Smooth muscle cell (in vitro differentiated cells): ENCODE measurements at regions not wholly inside any gene's neighbourhood (a gene's known extent, or its start where the extent isn't known, plus 50 kb on each side); places are given as distances from the start of the nearest gene placed in this dataset.

Experiments
- DNase-seq: peaks from one replicate; lab custom pipeline; 2025; ENCODE audit not compliant: unreplicated experiment; lab: John Stamatoyannopoulos, UW
- H2AFZ ChIP-seq: fragments of 200-600 bp; sonication (generic); 2 replicates; pipeline ENCODE4 v1.6.0; 2016; ENCODE audit warnings: antibody characterized with exemption, low read depth, mild to moderate bottlenecking
- H3F3A ChIP-seq: fragments of 200-600 bp; sonication (generic); 2 replicates; pipeline ENCODE4 v1.6.0; 2017; ENCODE audit warnings: antibody characterized with exemption, low read depth
- H3K27ac ChIP-seq: fragments of 200-600 bp; sonication (generic); 2 replicates; pipeline ENCODE4 v1.5.1; 2016; ENCODE audit warnings: low read depth, mild to moderate bottlenecking
- H3K27me3 ChIP-seq: fragments of 200-600 bp; sonication (generic); 2 replicates; pipeline ENCODE4 v1.6.1; 2016; ENCODE audit warnings: low read depth, mild to moderate bottlenecking
- H3K36me3 ChIP-seq: fragments of 200-600 bp; sonication (generic); 2 replicates; pipeline ENCODE4 v1.5.1; 2016; ENCODE audit warnings: low read depth
- H3K4me1 ChIP-seq: fragments of 200-600 bp; sonication (generic); 2 replicates; pipeline ENCODE4 v1.5.1; 2016; ENCODE audit warnings: low read depth
- H3K4me2 ChIP-seq: fragments of 200-600 bp; sonication (generic); 2 replicates; pipeline ENCODE4 v1.6.0; 2016; ENCODE audit warnings: mild to moderate bottlenecking
- H3K4me3 ChIP-seq: fragments of 200-600 bp; sonication (generic); 2 replicates; pipeline ENCODE4 v1.5.1; 2016; ENCODE audit warnings: mild to moderate bottlenecking
- H3K79me2 ChIP-seq: fragments of 200-600 bp; sonication (generic); 2 replicates; pipeline ENCODE4 v1.6.0; 2016; ENCODE audit warnings: low read depth, mild to moderate bottlenecking
- H3K9ac ChIP-seq: fragments of 200-600 bp; sonication (generic); 2 replicates; pipeline ENCODE4 v1.6.0; 2016; ENCODE audit warnings: low read depth
- H3K9me3 ChIP-seq: fragments of 200-600 bp; sonication (generic); replicated peaks from 2 replicates; pipeline ENCODE4 v1.5.1; 2016; ENCODE audit warnings: low read depth
- H4K20me1 ChIP-seq: fragments of 200-600 bp; sonication (generic); 2 replicates; pipeline ENCODE4 v1.6.0; 2016; ENCODE audit warnings: low read depth
- WGBS: methylation state at CpG from one replicate; pipeline ENCODE4 v1.1.7; 2016; ENCODE audit warnings: low lambda C conversion rate; 5-methylcytosine and 5-hydroxymethylcytosine counted together
- TF ChIP-seq, protein P1 (sequence below): fragments of 200-600 bp; sonication (generic); IDR thresholded peaks from 2 replicates; pipeline ENCODE4 v1.5.1; 2017; ENCODE audit warnings: borderline replicate concordance, mild to moderate bottlenecking, antibody characterized with exemption; ENCODE audit not compliant: insufficient read depth, poor library complexity, severe bottlenecking

DNA sequence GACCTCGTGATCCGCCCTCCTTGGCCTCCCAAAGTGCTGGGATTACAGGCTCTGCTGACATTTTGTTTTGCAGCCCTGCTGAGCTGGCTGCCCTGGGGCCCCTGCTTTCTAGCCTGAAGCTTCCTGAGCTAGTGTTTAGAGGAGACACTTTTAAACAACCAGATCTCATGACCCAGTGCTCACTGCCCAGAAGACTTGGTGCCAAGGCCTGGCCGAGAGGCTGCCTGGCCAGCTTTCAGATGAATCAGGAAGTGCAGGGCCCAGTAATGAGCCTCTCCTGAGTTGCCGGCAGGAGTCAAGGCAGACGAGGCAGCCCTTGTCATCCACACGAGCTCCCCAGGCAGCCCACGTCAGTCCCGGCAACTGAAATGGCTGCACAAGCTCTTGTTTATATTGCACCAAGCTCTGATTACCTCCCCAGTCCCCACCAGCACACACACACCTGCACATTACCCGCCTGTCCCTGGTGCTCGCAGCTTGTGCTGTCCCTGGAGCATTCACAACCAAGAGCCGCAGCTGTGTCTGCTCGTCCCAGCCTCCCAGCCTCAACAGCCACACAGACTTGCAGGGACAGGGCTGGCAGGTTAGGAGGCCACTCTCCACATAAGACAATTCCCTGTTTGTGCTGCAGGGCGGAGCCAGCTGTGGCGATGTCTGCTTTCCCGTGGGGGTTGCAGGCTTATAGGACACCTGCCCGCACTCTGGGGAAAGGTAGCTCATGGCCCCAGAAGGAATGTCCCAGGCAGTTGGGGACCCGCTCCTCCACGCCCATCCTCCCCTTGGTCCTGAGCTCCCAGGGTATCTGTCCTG lies 331.2 kb upstream of the MYT1L start:
- H2AFZ ChIP-seq = peak overlapping the region; percentile 39
- no peaks in the 10 kb centered on the region for H3K79me2 ChIP-seq
- no peaks in the 10 kb centered on the region for H3K9me3 ChIP-seq
- H3K27me3 ChIP-seq = no peaks in the 10 kb centered on the region
- no peak for DNase-seq
- H3K9ac ChIP-seq = no peak overlapping the region
- H3K4me3 ChIP-seq = no peak overlapping the region
- TF ChIP-seq, protein P1, sequence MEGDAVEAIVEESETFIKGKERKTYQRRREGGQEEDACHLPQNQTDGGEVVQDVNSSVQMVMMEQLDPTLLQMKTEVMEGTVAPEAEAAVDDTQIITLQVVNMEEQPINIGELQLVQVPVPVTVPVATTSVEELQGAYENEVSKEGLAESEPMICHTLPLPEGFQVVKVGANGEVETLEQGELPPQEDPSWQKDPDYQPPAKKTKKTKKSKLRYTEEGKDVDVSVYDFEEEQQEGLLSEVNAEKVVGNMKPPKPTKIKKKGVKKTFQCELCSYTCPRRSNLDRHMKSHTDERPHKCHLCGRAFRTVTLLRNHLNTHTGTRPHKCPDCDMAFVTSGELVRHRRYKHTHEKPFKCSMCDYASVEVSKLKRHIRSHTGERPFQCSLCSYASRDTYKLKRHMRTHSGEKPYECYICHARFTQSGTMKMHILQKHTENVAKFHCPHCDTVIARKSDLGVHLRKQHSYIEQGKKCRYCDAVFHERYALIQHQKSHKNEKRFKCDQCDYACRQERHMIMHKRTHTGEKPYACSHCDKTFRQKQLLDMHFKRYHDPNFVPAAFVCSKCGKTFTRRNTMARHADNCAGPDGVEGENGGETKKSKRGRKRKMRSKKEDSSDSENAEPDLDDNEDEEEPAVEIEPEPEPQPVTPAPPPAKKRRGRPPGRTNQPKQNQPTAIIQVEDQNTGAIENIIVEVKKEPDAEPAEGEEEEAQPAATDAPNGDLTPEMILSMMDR = no peak
- H3K4me2 ChIP-seq = no peak overlapping the region
- WGBS = 85% methylated on average over 18 of the region's 18 CpGs
- H4K20me1 ChIP-seq = no peaks in the 10 kb centered on the region
- H3F3A ChIP-seq = peaks cover 6% of the 10 kb centered on the region
- H3K4me1 ChIP-seq = no peaks in the 10 kb centered on the region
- no peaks in the 10 kb centered on the region for H3K36me3 ChIP-seq
- H3K27ac ChIP-seq = peak overlapping the region; percentile 93

GRCh38 chr2:2660789-2661355 lies 329.8 kb upstream of the MYT1L start:
- Histone ChIP-seq H3K79me2 (no peaks in the 10 kb centered on the region), H3F3A (peaks cover 3% of the 10 kb centered on the region), H3K27me3 (no peaks in the 10 kb centered on the region), H3K4me3 (no peak overlapping the region), H2AFZ (no peak overlapping the region), H3K9ac (no peak overlapping the region), H3K4me2 (peak overlapping the region; percentile 17), H3K9me3 (no peaks in the 10 kb centered on the region), H3K4me1 (no peaks in the 10 kb centered on the region), H3K27ac (peak overlapping the region; percentile 54), H4K20me1 (no peaks in the 10 kb centered on the region), H3K36me3 (no peaks in the 10 kb centered on the region)
- TF ChIP-seq, protein P1 = no peak
- WGBS = 58% methylated on average over 7 of the region's 7 CpGs
- DNase-seq = no peak

- Histone ChIP-seq H3K9ac (no peak overlapping the region), H3F3A (no peaks in the 10 kb centered on the region), H3K9me3 (no peaks in the 10 kb centered on the region), H4K20me1 (no peaks in the 10 kb centered on the region), H3K27me3 (no peaks in the 10 kb centered on the region), H3K4me1 (no peaks in the 10 kb centered on the region), H3K79me2 (no peaks in the 10 kb centered on the region), H3K27ac (no peak overlapping the region), H3K4me2 (no peak overlapping the region), H3K4me3 (no peak overlapping the region), H3K36me3 (no peaks in the 10 kb centered on the region), H2AFZ (no peak overlapping the region)
- no peak for DNase-seq
- TF ChIP-seq, protein P1 = no peak
- 88% methylated on average over 15 of the region's 15 CpGs for WGBS
Measured at GRCh38 chr2:2657121-2657962, 326.3 kb upstream of the MYT1L start.
